ENCODE measurements at regions not wholly inside any gene's neighbourhood (a gene's known extent, or its start where the extent isn't known, plus 50 kb on each side); places are given as distances from the start of the nearest gene placed in this dataset.

DNA sequence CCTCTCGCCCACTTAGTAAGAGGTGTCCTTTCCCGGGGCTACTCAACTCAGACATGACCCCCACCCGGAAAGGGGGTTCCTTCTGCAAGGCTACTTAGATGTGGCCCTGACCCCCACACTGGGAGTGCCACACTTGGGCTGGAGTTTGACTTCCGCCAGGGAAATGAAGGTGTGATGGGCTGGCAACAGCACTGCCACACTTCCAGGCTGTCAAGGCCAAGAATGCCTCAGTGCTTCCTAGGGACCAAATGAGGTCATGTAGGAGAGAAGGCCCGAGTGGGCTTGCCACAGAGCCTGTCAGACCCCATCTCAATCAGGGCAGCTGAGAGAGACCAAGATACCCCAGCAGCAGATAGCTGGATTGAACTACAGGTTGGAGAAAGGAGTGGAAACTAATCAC is 55.5 kb downstream of the DRD1 start:
- no peak for DNase-seq (ENCODE audit: low spot score)

DNA sequence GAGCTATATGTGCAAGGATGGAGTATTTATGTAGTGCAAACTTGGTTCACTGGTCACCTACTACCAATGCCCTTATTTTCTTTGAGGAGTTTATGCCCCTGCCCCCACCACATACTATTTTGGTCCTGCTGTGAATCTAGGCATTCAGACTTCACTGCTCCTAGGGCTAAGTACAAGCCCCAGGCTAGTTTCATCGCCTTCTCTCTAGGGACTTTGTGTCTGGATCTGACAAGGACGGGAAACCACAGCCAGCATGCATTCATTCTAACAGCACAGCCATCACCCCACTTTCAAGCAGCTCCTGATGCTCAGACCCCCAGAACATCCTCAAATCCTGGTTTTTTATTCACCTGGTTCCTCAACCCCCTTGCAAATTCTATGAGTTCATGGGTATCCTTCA is 56.8 kb downstream of the DRD1 start:
- no peak for DNase-seq (ENCODE audit: low spot score)

DNA sequence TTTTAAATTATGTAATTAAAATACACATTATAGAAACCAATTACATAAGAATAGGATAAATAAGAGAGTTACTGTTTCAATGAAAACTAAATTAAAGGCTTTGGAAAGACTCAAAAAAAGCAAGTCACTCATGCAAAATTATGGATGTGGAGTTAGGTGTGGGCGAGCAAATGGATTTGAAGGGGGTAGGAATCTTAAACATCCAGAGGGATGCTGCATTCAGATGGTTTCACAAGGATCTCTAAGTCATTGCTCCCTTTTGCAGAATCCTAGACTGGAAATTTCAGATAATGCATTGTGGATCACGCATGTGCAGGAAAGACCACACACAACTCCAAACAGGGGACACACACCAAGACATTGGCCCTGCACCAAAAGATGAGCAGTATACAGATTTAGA is 57.5 kb downstream of the DRD1 start:
- no peak for DNase-seq (ENCODE audit: low spot score)

- no peak for DNase-seq (ENCODE audit: low spot score)
Observed at GRCh38 chr5:175385691-175386362, 58.2 kb downstream of the DRD1 start.

GRCh38 chr5:175384724-175385552 is 59.0 kb downstream of the DRD1 start:
- DNase-seq (ENCODE audit: low spot score) = no peak

DNA sequence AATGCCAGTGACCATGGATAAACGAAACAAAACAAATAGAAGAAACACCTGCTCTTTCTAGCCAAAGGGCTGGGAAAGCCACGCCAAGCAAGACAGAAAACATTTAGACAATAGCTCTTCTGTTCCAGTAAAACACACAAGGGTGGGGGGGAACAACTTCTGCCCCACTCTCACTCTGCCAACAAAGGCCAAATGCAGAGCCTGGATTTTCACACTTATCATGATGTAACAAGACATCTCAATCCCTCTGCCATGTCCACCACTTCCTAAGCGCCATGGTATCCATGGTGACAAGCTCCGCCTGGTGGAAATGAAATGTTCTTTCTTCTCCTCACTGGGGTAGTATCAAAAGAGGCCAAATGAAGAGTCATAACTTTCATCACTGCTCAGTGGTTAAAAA is 60.6 kb downstream of the DRD1 start:
- DNase-seq (ENCODE audit: low spot score) = no peak

DNA sequence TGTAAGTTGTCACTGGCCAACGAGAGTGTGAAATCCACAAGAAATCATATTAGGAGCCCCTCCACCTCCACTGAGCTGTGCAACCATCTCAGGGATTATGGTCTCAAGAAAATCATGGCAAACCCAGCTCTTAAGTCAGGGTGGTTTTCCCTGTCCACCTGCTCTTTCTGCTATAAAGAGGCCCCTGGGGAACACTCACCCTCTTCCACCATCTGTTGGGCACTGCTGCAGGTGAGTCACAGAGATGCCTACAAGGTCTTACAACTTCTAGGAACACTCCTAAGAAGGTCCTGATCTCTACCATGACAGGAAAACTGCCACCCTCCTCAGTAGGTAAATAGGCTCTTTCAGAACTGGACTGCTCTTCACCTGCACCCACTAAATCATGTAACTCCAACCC is 61.8 kb downstream of the DRD1 start:
- DNase-seq (ENCODE audit: low spot score) = no peak

DNA sequence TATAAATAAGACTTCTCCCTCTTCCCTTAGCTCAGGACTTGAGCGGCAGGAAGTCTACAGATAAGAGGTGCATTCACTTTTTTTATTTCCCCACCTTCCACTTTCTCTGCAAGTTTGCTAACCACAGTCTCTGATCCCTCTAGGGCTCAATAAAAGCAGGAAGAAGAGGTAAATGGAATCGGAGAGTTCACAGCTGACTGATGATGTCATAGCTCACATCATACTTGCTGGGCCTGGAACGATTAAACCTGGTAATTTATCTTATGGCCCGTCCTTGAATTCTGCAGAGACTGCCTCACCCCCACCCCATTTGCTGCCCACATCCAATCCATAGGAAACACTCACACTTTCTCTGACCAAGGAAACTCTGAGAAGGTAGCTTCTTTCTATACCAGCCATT is 62.9 kb downstream of the DRD1 start:
- DNase-seq (ENCODE audit: low spot score) = no peak

DNA sequence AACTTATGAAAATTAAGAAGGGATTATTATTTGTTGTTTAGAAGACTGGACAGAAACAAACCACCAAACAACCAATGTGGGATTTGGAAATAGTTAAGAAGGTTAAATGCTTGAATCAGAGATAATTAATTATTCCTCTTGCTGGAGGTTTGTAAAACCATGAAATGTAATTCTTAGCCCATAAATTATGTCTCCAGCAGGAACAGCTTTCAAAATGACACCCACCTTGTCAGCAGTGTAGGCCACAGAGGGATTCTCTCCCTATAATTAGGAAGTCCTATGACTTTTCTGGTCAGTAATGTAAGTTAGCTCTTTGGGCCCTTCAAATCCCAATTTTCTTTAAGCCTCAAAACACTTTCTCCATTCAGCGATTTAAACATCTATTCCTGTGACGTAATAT is 63.3 kb downstream of the DRD1 start:
- no peak for DNase-seq (ENCODE audit: low spot score)

DNA sequence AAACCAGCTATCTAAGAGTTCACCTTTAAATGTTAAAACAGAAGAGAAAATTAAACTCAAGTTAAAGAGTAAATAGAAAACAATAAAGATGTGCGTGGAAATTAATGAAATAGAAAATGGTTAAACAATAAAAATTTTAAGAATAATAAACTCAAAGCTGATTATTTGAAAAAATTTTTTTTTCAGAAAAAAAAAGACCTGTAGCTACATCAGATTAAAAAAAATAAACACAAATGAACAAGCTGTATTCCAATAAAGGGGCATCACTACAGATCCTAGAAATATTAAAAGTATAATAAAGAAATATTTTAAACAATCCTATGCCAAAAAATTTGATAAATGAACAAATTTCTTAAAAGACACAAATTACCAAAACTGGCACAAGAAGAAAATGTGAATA is 64.1 kb downstream of the DRD1 start:
- no peak for DNase-seq (ENCODE audit: low spot score)

DNA sequence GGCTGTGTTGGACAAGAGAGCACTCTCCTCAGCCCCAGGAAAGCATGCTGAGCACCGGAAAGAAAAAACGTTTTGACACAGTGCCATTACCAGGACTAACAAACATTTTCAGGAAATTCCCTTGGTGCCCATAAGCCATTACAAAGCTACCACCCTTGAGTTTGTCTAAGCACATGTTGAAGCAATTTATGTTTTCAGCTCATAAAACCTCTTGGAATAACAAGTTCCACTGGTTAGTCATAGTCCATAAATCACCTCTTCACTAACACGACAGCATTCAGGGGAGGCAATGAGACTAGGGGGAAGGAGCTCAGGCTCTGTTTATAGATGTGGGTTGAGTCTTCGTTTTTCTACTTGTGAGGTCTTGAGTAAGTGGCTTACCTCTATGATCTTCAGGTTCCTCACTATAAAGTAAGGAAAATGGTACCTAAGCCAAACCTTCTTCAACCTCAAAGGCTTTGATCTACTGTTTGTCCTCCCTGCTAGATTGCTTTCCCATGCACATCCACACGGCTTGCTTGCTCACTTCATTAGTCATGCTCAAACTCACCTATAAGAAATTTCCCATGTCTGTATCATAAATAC is 65.4 kb downstream of the DRD1 start:
- DNase-seq (ENCODE audit: low spot score) = no peak

GRCh38 chr5:175377816-175378215 is 66.2 kb downstream of the DRD1 start:
- DNase-seq (ENCODE audit: low spot score) = no peak

DNA sequence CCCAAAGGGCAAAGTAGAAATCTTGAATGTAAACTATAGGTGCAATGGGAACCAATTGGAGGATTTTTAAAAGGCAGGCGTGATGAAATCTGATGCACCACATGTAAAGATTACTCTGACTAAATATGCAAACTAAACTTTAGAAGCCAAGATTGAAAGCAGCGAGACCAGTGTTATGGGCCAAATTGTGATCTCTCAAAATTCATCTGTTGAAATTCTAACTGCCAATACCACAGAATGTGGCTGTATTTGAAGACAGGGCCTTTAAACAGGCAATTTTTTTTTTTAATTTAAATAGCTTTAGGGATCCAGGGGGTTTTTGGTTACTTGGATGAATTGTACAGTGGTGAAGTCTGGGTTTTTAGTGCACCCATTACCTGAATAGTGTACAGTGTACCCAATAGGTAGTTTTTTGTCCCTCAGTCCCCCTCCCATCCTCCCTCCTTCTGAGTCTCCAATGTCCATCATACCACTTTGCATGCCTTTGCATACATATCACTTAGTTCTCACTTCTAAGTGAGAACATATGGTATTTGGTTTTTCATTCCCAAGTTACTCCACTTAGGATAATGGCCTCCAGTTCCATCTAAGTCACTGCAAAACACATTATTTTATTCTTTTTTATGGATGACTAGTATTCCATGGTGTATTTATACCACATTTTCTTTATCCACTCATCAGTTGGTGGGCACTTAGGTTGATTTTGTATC is 69.7 kb downstream of the DRD1 start:
- DNase-seq (ENCODE audit: low spot score) = no peak

DNA sequence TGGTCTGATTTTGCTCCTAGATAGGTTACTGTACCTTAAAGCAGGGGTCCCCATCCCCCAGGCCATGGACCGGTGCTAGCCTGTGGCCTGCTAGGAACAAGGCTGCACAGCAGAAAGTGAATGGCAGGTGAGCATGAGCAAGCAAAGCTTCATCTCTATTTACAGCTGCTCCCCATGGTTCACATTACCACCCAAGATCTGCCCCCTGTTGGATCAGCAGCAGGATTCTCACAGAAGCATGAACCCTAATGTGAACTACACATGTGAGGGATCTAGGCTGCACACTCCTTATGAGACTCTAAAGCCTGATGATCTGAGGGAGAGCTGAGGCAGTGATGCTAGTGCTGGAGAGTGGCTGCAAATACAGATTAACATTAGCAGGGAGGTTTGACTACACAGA is 78.1 kb downstream of the DRD1 start:
- no peak for DNase-seq (ENCODE audit: low spot score)

- DNase-seq (ENCODE audit: low spot score) = no peak
Observed at GRCh38 chr5:175363300-175363699, 80.7 kb downstream of the DRD1 start.

GRCh38 chr5:175357995-175358394 is 86.0 kb downstream of the DRD1 start:
- DNase-seq (ENCODE audit: low spot score) = no peak

GRCh38 chr5:175356428-175356827 is 87.6 kb downstream of the DRD1 start:
- no peak for DNase-seq (ENCODE audit: low spot score)

DNA sequence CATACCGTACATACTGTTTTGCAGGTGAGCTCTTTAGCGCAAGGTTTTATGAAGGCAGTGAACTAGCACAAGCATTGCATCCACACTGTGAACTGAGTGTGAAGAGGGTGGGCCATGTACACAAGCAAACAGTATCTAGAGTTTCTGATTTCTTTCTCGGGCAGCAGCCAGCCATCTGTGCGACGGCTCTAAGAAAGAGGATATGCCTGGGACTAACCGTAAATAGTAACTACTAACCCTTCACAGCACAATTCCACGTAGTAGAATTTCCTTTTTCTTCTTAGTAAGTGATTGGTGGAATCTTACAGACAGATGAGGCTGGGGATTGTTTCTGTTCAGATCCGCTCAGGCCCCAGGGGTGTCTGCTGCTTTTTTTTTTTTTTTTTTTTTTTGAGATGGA is 89.0 kb downstream of the DRD1 start:
- no peak for DNase-seq (ENCODE audit: low spot score)

DNA sequence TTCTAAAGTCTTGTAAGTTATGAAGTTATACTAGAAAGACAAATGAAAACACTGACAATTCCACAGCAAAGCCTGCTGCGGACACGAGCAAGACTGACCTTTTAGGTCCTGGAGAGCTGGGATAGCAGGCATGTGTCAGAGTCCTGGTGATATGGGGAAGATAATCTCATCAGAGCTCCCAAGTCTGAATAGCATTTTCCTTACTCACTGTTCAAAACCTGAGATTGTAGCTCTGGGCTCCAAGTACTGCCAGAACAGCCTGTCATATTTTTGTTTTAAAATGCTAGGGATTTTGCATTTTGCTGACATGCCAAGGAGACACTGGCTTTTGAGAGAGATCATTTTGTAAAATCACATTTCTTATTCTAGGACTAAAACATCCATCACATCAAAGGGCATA is 90.1 kb downstream of the DRD1 start:
- no peak for DNase-seq (ENCODE audit: low spot score)

GRCh38 chr5:175351897-175352590 is 91.9 kb downstream of the DRD1 start:
- no peak for DNase-seq (ENCODE audit: low spot score)

GRCh38 chr5:175351126-175351525 is 92.9 kb downstream of the DRD1 start:
- no peak for DNase-seq (ENCODE audit: low spot score)

DNA sequence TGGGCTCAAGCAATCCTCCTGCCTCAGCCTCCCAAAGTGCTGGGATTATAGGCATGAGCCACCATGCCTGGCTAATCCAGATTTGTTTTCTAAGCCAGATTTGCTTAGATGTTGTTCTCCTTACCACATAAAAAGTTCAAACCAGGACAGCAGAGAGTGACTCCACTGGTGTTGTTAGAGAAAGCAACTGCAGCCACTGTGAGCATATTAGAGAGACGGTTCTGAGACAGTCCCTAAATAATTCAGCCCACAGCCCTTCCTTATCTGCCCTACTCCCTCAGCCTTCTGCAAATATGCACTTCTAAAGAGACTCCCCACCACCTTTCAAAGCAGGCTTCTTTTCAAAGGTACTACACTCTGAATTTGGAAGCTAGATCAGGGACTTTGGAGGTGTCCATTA is 96.1 kb downstream of the DRD1 start:
- no peak for DNase-seq (ENCODE audit: low spot score)

Data from left forelimb (tissue), 1 donor.